ENCODE measurements at regions not wholly inside any gene's neighbourhood (a gene's known extent, or its start where the extent isn't known, plus 50 kb on each side); places are given as distances from the start of the nearest gene placed in this dataset.

GRCh38 chr5:155126573-155126972, 113.0 kb downstream of the KIF4B start:
- TF ChIP-seq POLR2A (IDR thresholded peaks at IDR 0.05) = no peak
- TF ChIP-seq, protein P1, sequence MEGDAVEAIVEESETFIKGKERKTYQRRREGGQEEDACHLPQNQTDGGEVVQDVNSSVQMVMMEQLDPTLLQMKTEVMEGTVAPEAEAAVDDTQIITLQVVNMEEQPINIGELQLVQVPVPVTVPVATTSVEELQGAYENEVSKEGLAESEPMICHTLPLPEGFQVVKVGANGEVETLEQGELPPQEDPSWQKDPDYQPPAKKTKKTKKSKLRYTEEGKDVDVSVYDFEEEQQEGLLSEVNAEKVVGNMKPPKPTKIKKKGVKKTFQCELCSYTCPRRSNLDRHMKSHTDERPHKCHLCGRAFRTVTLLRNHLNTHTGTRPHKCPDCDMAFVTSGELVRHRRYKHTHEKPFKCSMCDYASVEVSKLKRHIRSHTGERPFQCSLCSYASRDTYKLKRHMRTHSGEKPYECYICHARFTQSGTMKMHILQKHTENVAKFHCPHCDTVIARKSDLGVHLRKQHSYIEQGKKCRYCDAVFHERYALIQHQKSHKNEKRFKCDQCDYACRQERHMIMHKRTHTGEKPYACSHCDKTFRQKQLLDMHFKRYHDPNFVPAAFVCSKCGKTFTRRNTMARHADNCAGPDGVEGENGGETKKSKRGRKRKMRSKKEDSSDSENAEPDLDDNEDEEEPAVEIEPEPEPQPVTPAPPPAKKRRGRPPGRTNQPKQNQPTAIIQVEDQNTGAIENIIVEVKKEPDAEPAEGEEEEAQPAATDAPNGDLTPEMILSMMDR (IDR thresholded peaks at IDR 0.05) = no peak
- no peak overlapping the region for H3K4me3 ChIP-seq (replicated peaks in 1 of 3)
- H3K27ac ChIP-seq = no peak overlapping the region
- no peaks in the 10 kb centered on the region for H3K4me1 ChIP-seq
- H3K9me3 ChIP-seq = no peaks in the 10 kb centered on the region
- H3K36me3 ChIP-seq = no peaks in the 10 kb centered on the region
- no peak for DNase-seq
- intact Hi-C loops (cut with DNase I) = no loop called here
- H3K27me3 ChIP-seq = no peaks in the 10 kb centered on the region
- 83 to 86% methylated on average over 3 of the region's 3 CpGs for WGBS, 2 donors

GRCh38 chr5:155127552-155127951, 114.0 kb downstream of the KIF4B start:
- TF ChIP-seq, protein P1 (IDR thresholded peaks at IDR 0.05) = no peak
- no peak for TF ChIP-seq POLR2A (IDR thresholded peaks at IDR 0.05)
- Histone ChIP-seq H3K27ac (no peak overlapping the region), H3K36me3 (no peaks in the 10 kb centered on the region), H3K27me3 (no peaks in the 10 kb centered on the region), H3K9me3 (no peaks in the 10 kb centered on the region), H3K4me1 (no peaks in the 10 kb centered on the region), H3K4me3 (replicated peaks in 1 of 3) (no peak overlapping the region)
- WGBS, 2 donors = 94 to 96% methylated on average over 5 of the region's 5 CpGs
- no peak for DNase-seq
- intact Hi-C loops (cut with DNase I) = no loop called here

DNA sequence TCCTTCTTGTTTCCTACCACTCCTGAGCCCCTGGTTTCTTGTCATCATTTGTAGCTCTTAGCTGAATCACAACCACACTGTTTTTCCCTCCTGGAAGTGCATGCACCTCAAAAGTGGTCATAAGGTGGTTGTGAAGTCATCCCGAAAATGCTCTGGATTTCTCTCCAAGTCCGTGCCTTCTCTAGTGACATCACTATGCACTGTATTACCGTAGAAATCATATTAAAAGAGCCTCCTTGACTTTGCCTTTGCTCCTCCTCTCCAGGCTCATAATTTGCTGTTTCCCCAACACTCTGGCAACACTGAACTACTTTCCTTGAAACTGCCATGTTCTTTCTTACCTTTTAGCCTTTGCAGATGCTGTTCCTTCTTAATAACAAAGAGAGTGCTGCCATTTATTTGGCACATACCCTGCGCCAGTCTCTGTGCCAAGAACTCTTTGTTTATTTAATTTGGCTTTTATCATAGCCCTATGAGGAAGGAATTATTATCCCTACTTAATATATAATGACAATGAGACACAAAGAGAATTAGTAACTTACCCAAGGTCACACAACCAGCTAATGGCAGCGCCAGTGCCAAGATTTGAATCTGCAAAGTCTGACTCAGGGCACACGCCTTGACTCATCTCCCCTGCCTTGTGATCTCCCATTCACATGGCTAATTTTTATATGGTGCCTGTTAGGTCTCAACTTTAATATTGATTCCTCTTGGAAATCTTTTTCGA, 115.4 kb downstream of the KIF4B start:
- no peaks in the 10 kb centered on the region for H3K9me3 ChIP-seq
- H3K36me3 ChIP-seq = no peaks in the 10 kb centered on the region
- H3K27me3 ChIP-seq = no peaks in the 10 kb centered on the region
- no peak overlapping the region for H3K4me3 ChIP-seq (replicated peaks in 1 of 3)
- no peak overlapping the region for H3K27ac ChIP-seq
- no peak for DNase-seq
- TF ChIP-seq POLR2A (IDR thresholded peaks at IDR 0.05) = no peak
- TF ChIP-seq, protein P1 (IDR thresholded peaks at IDR 0.05) = no peak
- intact Hi-C loops (cut with DNase I) = no loop called here
- H3K4me1 ChIP-seq = no peaks in the 10 kb centered on the region
- WGBS, 2 donors = 86 to 87% methylated on average over 7 of the region's 7 CpGs

DNA sequence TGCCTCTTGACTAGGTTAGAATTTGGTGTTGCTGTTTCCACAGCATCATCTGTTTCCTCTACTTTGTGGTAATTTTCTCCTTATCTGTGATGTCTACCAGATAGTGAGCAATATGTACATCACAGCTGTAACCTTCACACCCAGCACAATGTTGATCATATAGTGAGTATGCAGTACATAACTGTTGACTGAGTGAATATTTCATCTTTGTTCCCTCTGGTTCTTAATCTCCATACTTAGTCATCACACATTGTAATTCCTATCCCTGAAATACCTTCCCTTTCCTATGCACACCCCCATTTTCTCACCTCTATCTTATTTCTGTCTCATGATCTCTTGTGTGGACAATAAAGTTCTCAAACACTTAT, 115.9 kb downstream of the KIF4B start:
- DNase-seq = no peak
- intact Hi-C loops (cut with DNase I) = no loop called here
- Histone ChIP-seq H3K36me3 (no peaks in the 10 kb centered on the region), H3K4me3 (replicated peaks in 1 of 3) (no peak overlapping the region), H3K27ac (no peak overlapping the region), H3K27me3 (no peaks in the 10 kb centered on the region), H3K4me1 (no peaks in the 10 kb centered on the region), H3K9me3 (no peaks in the 10 kb centered on the region)
- no peak for TF ChIP-seq POLR2A (IDR thresholded peaks at IDR 0.05)
- TF ChIP-seq, protein P1 (IDR thresholded peaks at IDR 0.05) = no peak

DNA sequence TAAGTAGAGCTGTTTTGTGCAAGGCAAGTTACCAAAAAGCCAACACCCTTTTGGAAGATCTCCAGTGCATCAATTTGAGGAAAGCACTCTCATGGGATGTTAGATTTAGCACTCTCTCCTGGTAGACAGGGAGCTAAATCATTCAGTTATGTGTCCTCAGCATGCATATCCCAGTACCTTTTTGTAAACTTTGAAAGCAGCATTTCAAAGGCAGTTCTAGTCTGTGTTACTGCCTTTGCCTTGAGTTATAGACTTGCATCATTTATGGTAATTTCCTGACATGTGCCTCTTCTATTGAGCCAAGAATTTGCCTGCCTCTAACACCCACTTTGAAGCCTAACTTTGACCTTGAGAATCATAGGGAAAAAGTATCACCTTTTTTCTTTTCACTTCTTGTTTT, 120.6 kb downstream of the KIF4B start:
- Histone ChIP-seq H3K4me1 (no peaks in the 10 kb centered on the region), H3K27me3 (no peaks in the 10 kb centered on the region), H3K4me3 (replicated peaks in 1 of 3) (no peak overlapping the region), H3K27ac (no peak overlapping the region), H3K36me3 (no peaks in the 10 kb centered on the region), H3K9me3 (no peaks in the 10 kb centered on the region)
- TF ChIP-seq POLR2A (IDR thresholded peaks at IDR 0.05) = no peak
- TF ChIP-seq, protein P1 (IDR thresholded peaks at IDR 0.05) = no peak
- intact Hi-C loops (cut with DNase I) = no loop called here
- DNase-seq = no peak
